C4-2B (cell line): ENCODE measurements at regions not wholly inside any gene's neighbourhood (a gene's known extent, or its start where the extent isn't known, plus 50 kb on each side); places are given as distances from the start of the nearest gene placed in this dataset.

ENCODE experiments used
- H3K27ac ChIP-seq: fragments of 450-650 bp; 2 replicates; pipeline ENCODE4 v1.5.1; 2017
- CTCF ChIP-seq: fragments of 450-650 bp; conservative IDR thresholded peaks from 2 replicates; pipeline ENCODE4 v1.5.1; 2017; ENCODE audit warnings: mild to moderate bottlenecking
- ZFX ChIP-seq: fragments of 450-650 bp; IDR thresholded peaks from 2 replicates; pipeline ENCODE4 v1.6.1; 2017

- TF ChIP-seq CTCF (no peak), ZFX (no peak)
- H3K27ac ChIP-seq = no peak overlapping the region
Measured at GRCh38 chr3:474828-475227, 278.3 kb downstream of the CHL1 start.

GRCh38 chr3:480070-480469, 283.5 kb downstream of the CHL1 start:
- TF ChIP-seq ZFX (no peak), CTCF (no peak)

GRCh38 chr3:481111-481510, 284.5 kb downstream of the CHL1 start:
- TF ChIP-seq ZFX (no peak), CTCF (no peak)
- H3K27ac ChIP-seq = no peak overlapping the region

More at GRCh38 chr3:480070-480469, 283.5 kb downstream of the CHL1 start:
- H3K27ac ChIP-seq = no peak overlapping the region

GRCh38 chr3:481680-482079, 285.1 kb downstream of the CHL1 start:
- TF ChIP-seq CTCF (peak; percentile 34), ZFX (no peak)
- H3K27ac ChIP-seq = no peak overlapping the region

- TF ChIP-seq CTCF (no peak), ZFX (no peak)
- no peak overlapping the region for H3K27ac ChIP-seq
Measured at GRCh38 chr3:482479-482878, 285.9 kb downstream of the CHL1 start.

GRCh38 chr3:484341-484740, 287.8 kb downstream of the CHL1 start:
- H3K27ac ChIP-seq = no peak overlapping the region
- TF ChIP-seq CTCF (no peak), ZFX (no peak)

- no peak overlapping the region for H3K27ac ChIP-seq
- TF ChIP-seq CTCF (no peak), ZFX (no peak)
Measured at GRCh38 chr3:487614-488013, 291.1 kb downstream of the CHL1 start.
